ENCODE measurements at regions not wholly inside any gene's neighbourhood (a gene's known extent, or its start where the extent isn't known, plus 50 kb on each side); places are given as distances from the start of the nearest gene placed in this dataset.
"Not testable (repeated sequence)": the region's sequence is repeated elsewhere in the genome, so short reads cannot be mapped to it uniquely, and the experiment has no call there.

- intact Hi-C loops (cut with DNase I; ENCODE audit: low total_unique reads) = no loop called here
- Histone ChIP-seq H3K36me3 (no peaks in the 10 kb centered on the region), H3K4me3 (no peak overlapping the region), H3K27me3 (no peaks in the 10 kb centered on the region), H3K9me3 (peaks cover 0 to 1% of the 10 kb centered on the region in 2 donors), H3K4me1 (no peaks in the 10 kb centered on the region), H3K27ac (no peak overlapping the region)
- DNase-seq (ENCODE audit: low spot score in 2 of 2) = no peak
- TF ChIP-seq CTCF (IDR thresholded peaks at IDR 0.05) (no peak), POLR2AphosphoS5 (IDR thresholded peaks at IDR 0.05) (no peak), POLR2A (IDR thresholded peaks at IDR 0.05) (no peak)
Observed at GRCh38 chr12:93234641-93235040, 143.1 kb upstream of the NUDT4 start.

GRCh38 chr12:93235881-93236280, 141.8 kb upstream of the NUDT4 start:
- intact Hi-C loops (cut with DNase I; ENCODE audit: low total_unique reads) = no loop called here
- Histone ChIP-seq H3K4me1 (no peaks in the 10 kb centered on the region), H3K36me3 (no peaks in the 10 kb centered on the region), H3K27me3 (no peaks in the 10 kb centered on the region), H3K9me3 (peaks cover 0 to 4% of the 10 kb centered on the region in 2 donors), H3K4me3 (no peak overlapping the region), H3K27ac (no peak overlapping the region)
- DNase-seq (ENCODE audit: low spot score in 2 of 2) = no peak
- no peak for TF ChIP-seq POLR2A (IDR thresholded peaks at IDR 0.05)
- no peak for TF ChIP-seq CTCF (IDR thresholded peaks at IDR 0.05)
- no peak for TF ChIP-seq POLR2AphosphoS5 (IDR thresholded peaks at IDR 0.05)

- Histone ChIP-seq H3K36me3 (no peaks in the 10 kb centered on the region), H3K27ac (no peak overlapping the region), H3K4me3 (no peak overlapping the region), H3K4me1 (no peaks in the 10 kb centered on the region), H3K27me3 (no peaks in the 10 kb centered on the region), H3K9me3 (peaks cover 0 to 4% of the 10 kb centered on the region in 2 donors)
- no peak for DNase-seq (ENCODE audit: low spot score in 2 of 2)
- intact Hi-C loops (cut with DNase I; ENCODE audit: low total_unique reads) = no loop called here
- no peak for TF ChIP-seq POLR2A (IDR thresholded peaks at IDR 0.05)
- TF ChIP-seq CTCF (IDR thresholded peaks at IDR 0.05) = no peak
- TF ChIP-seq POLR2AphosphoS5 (IDR thresholded peaks at IDR 0.05) = no peak
Observed at GRCh38 chr12:93237235-93237915, 140.3 kb upstream of the NUDT4 start.

- DNase-seq (ENCODE audit: low spot score in 2 of 2); H3K4me3 ChIP-seq; H3K9me3 ChIP-seq; H3K4me1 ChIP-seq; H3K27me3 ChIP-seq; H3K36me3 ChIP-seq; intact Hi-C loops (cut with DNase I; ENCODE audit: low total_unique reads); H3K27ac ChIP-seq: not testable (repeated sequence)
Observed at GRCh38 chr12:93238512-93239262, 139.0 kb upstream of the NUDT4 start.

GRCh38 chr12:93239789-93240188, 137.9 kb upstream of the NUDT4 start:
- intact Hi-C loops (cut with DNase I; ENCODE audit: low total_unique reads); H3K27ac ChIP-seq; H3K4me3 ChIP-seq; H3K36me3 ChIP-seq; H3K9me3 ChIP-seq; DNase-seq (ENCODE audit: low spot score in 2 of 2); H3K4me1 ChIP-seq; H3K27me3 ChIP-seq: not testable (repeated sequence)

GRCh38 chr12:93242154-93242972, 135.4 kb upstream of the NUDT4 start:
- Histone ChIP-seq H3K4me3 (no peak overlapping the region), H3K27ac (no peak overlapping the region), H3K9me3 (peaks cover 0 to 4% of the 10 kb centered on the region in 2 donors), H3K36me3 (no peaks in the 10 kb centered on the region), H3K27me3 (no peaks in the 10 kb centered on the region), H3K4me1 (peaks cover 0 to 4% of the 10 kb centered on the region in 2 donors)
- TF ChIP-seq POLR2AphosphoS5 (IDR thresholded peaks at IDR 0.05) (no peak), POLR2A (IDR thresholded peaks at IDR 0.05) (no peak), CTCF (IDR thresholded peaks at IDR 0.05) (no peak)
- DNase-seq (ENCODE audit: low spot score in 2 of 2) = no peak
- intact Hi-C loops (cut with DNase I; ENCODE audit: low total_unique reads) = no loop called here

All from breast epithelium (tissue), 4 donors.